Peyer's patch (tissue), 4 donors: ENCODE measurements at regions not wholly inside any gene's neighbourhood (a gene's known extent, or its start where the extent isn't known, plus 50 kb on each side); places are given as distances from the start of the nearest gene placed in this dataset.

Source experiments
- DNase-seq, 3 donors: peaks; one replicate each; pipeline ENCODE4 v3.0.0-alpha.2; 2017 to 2019
- H3K27ac ChIP-seq, 4 donors: fragments of 200-600 bp; sonication (generic); one replicate each; pipeline ENCODE4 v1.5.1; 2016 to 2019
- H3K27me3 ChIP-seq, 2 donors: fragments of 200-600 bp; sonication (generic); one replicate each; pipeline ENCODE4 v1.5.1; 2019
- H3K36me3 ChIP-seq, 3 donors: fragments of 200-600 bp; sonication (generic); one replicate each; pipeline ENCODE4 v1.5.1; 2016 to 2019
- H3K4me1 ChIP-seq, 4 donors: fragments of 200-600 bp; sonication (generic); one replicate each; pipeline ENCODE4 v1.5.1; 2016 to 2019
- H3K4me3 ChIP-seq, 4 donors: fragments of 200-600 bp; sonication (generic); 1 replicate in 3 of 4; 2 replicates in 1 of 4; pipeline ENCODE4 v1.5.1; 2016 to 2019; ENCODE audit warnings: mild to moderate bottlenecking in 1 of 4
- H3K9me3 ChIP-seq, 4 donors: fragments of 200-600 bp; sonication (generic); one replicate each; pipeline ENCODE4 v1.5.1; 2016 to 2019; ENCODE audit warnings: mild to moderate bottlenecking in 1 of 4
- CTCF ChIP-seq, 6 experiments: fragments of 450-650 bp in 4 of 6; fragments of 200-600 bp in 2 of 6; sonication (generic) in 1 of 6; IDR thresholded peaks; one replicate each; pipeline ENCODE4 v1.5.1; 2017 to 2019; ENCODE audit warnings: antibody characterized with exemption in 6 of 6, mild to moderate bottlenecking in 3 of 6, moderate library complexity in 1 of 6
- POLR2A ChIP-seq, 2 donors: fragments of 450-650 bp; IDR thresholded peaks; one replicate each; pipeline ENCODE4 v1.5.1; 2017; ENCODE audit warnings: antibody characterized with exemption in 2 of 2, mild to moderate bottlenecking in 2 of 2, moderate library complexity in 2 of 2

GRCh38 chr10:90988802-90989201 lies 67.9 kb upstream of the ANKRD1 start:
- H3K9me3 ChIP-seq, result no peaks in the 10 kb centered on the region
- no peaks in the 10 kb centered on the region for H3K36me3 ChIP-seq
- no peaks in the 10 kb centered on the region for H3K27me3 ChIP-seq
- no peak overlapping the region for H3K27ac ChIP-seq
- DNase-seq, result no peak
- TF ChIP-seq CTCF (IDR thresholded peaks at IDR 0.05) (no peak), POLR2A (IDR thresholded peaks at IDR 0.05) (no peak)
- no peak overlapping the region for H3K4me3 ChIP-seq
- no peaks in the 10 kb centered on the region for H3K4me1 ChIP-seq

GRCh38 chr10:90989378-90989777 lies 68.5 kb upstream of the ANKRD1 start:
- no peak for DNase-seq
- Histone ChIP-seq H3K27me3 (no peaks in the 10 kb centered on the region), H3K36me3 (no peaks in the 10 kb centered on the region), H3K27ac (no peak overlapping the region), H3K4me3 (no peak overlapping the region), H3K9me3 (no peaks in the 10 kb centered on the region), H3K4me1 (no peaks in the 10 kb centered on the region)
- TF ChIP-seq CTCF (IDR thresholded peaks at IDR 0.05) (no peak), POLR2A (IDR thresholded peaks at IDR 0.05) (no peak)

- Histone ChIP-seq H3K27me3 (no peaks in the 10 kb centered on the region), H3K36me3 (no peaks in the 10 kb centered on the region), H3K4me1 (no peaks in the 10 kb centered on the region), H3K4me3 (no peak overlapping the region), H3K27ac (no peak overlapping the region), H3K9me3 (no peaks in the 10 kb centered on the region)
- TF ChIP-seq POLR2A (IDR thresholded peaks at IDR 0.05) (no peak), CTCF (IDR thresholded peaks at IDR 0.05) (no peak)
- DNase-seq, result no peak
Measured at GRCh38 chr10:90992462-90992861, 71.6 kb upstream of the ANKRD1 start.

- DNase-seq, result no peak
- Histone ChIP-seq H3K4me3 (no peak overlapping the region), H3K9me3 (no peaks in the 10 kb centered on the region), H3K27me3 (no peaks in the 10 kb centered on the region), H3K4me1 (no peaks in the 10 kb centered on the region), H3K36me3 (no peaks in the 10 kb centered on the region), H3K27ac (no peak overlapping the region)
- TF ChIP-seq CTCF (IDR thresholded peaks at IDR 0.05) (no peak), POLR2A (IDR thresholded peaks at IDR 0.05) (no peak)
Measured at GRCh38 chr10:90993340-90993739, 72.5 kb upstream of the ANKRD1 start.

- Histone ChIP-seq H3K27me3 (no peaks in the 10 kb centered on the region), H3K36me3 (no peaks in the 10 kb centered on the region), H3K27ac (no peak overlapping the region), H3K4me1 (no peaks in the 10 kb centered on the region), H3K9me3 (no peaks in the 10 kb centered on the region), H3K4me3 (no peak overlapping the region)
- no peak for DNase-seq
- TF ChIP-seq POLR2A (IDR thresholded peaks at IDR 0.05) (no peak), CTCF (IDR thresholded peaks at IDR 0.05) (no peak)
Measured at GRCh38 chr10:90997670-90998069, 76.8 kb upstream of the ANKRD1 start.
